NCI-H748 (cell line): ENCODE measurements at regions not wholly inside any gene's neighbourhood (a gene's known extent, or its start where the extent isn't known, plus 50 kb on each side); places are given as distances from the start of the nearest gene placed in this dataset.
A peak's percentile ranks its signal among the peaks of the same experiment; 100 is the strongest.
"Not testable (repeated sequence)": the region's sequence is repeated elsewhere in the genome, so short reads cannot be mapped to it uniquely, and the experiment has no call there.

ENCODE experiments used
- DNase-seq: peaks from one replicate; lab custom pipeline; 2025; ENCODE audit not compliant: unreplicated experiment; lab: John Stamatoyannopoulos, UW

DNA sequence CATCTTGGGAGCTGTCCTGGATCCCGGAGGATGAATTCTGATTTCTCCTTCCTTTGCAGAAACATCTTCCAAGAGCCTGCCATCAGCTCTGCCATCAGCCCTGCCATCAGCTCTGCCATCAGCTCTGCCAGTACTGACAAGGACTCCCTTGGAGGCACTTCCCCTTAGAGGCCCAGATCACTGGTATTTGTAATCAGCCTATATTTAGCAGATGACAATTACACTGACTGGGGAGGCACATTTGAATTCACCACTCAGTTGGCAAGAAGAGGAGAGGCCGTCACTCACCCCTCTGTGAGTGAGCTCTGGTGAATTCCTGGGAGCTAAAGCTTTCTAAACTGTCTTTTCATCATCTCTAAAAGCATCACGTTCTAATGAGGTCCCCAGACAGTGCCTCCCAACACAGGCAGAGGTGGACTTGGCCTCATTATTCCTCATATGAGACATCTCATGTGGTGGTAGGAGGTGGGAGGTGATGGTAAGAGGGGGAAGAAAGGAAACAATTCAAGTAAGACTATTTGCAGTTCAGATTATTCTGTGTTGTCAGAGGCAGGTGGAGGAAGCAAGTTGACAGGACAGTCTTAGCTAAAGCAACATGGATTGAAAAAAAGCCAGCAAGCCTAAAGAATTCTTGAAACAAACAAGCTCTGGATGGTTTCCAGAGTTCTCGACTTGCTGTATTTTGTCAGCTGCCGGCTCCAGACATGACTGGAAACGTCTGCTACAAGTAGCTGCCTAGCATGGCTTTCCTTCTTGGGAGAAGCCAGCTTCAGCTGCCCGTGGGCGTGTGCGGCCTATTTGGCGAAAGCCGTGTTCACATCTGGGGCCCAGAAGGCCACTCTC is 771.7 kb downstream of the TBC1D22A start:
- no peak for DNase-seq

DNA sequence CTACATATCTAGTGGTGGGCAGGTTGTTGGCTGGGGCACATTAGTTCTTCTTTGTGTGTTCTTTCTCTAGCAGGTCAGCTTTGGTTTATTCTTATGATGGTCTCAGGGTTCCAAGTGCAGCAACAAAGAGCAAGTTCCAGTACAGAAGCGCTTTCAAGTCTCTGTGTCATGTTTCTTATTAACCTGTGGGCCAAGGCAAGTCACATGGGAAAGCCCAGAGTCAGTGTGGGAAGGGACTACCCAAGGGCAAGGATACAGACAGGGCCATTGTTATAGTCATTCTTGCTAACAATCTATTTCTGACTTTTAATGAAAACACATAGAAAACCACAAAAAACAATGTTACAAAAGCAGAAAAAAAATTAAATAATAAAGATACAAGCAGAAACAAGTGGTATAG is 754.6 kb downstream of the TBC1D22A start:
- DNase-seq: no peak

DNA sequence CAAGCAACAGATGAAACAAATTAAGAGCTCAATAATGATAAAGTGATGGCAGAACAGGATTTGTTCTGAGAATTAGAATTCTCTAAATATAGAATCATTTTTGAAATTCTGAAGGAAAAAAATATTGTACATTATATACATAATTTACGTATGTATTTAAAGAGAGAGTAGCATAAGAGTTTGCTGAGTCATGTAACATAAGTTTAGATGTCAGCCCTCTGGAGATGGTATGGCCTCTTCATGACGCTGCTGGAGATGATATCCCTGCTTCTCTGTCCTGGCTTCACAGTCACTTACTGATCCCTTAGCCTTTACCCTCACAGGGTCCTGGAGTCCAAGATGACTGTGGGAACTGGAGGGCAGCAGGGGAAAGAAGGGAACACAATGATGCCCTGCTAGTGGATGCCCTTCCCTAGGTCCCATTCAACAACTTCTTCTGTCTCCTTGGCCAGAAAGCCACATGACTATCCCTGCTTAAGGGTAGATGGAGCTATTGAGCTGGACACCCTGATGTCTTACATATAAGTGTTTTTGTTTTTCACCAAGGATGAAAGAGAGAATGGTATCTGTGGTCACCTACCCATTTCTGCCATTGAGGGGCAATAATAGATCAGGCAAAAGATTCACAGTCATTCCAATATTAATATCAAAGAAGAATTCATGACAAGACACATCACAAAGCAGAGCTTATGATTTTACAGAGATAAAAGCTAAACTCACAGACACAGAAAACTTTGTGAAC is 753.1 kb downstream of the TBC1D22A start:
- peak; percentile 46 for DNase-seq

DNA sequence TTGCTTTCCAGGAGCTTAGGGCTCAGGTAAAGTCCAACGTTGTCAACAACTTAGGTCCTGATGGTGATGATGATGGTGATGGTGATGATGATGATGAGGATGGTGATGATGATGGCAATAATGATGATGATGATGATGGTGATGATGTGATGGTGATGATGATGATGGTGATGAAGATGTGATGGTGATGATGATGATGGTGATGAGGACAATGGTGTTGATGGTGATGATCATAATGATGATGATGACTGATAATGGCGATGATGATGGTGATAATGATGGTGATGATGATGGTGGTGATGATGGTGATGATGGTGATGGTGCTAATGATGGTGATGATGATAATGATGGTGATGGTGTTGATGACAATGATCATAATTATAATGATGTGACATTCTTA is 750.2 kb downstream of the TBC1D22A start:
- no peak for DNase-seq

DNA sequence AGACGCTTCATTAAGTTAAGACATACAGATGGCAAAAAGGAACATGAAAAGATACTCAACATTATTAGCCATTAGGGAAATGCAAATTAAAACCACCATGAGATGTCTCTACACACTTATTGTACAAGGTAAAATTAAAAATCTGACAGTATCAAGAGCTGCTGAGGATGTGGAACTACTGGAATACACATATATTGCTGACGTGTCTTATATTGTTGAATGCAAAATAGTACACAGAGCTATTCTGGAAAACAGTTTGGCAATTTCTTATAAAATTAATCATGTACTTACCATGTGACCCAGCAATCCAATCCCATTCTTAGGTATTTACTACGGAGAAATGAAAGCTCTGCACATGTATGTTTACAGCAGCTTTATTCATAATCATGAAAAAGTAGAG is 742.5 kb downstream of the TBC1D22A start:
- no peak for DNase-seq

DNA sequence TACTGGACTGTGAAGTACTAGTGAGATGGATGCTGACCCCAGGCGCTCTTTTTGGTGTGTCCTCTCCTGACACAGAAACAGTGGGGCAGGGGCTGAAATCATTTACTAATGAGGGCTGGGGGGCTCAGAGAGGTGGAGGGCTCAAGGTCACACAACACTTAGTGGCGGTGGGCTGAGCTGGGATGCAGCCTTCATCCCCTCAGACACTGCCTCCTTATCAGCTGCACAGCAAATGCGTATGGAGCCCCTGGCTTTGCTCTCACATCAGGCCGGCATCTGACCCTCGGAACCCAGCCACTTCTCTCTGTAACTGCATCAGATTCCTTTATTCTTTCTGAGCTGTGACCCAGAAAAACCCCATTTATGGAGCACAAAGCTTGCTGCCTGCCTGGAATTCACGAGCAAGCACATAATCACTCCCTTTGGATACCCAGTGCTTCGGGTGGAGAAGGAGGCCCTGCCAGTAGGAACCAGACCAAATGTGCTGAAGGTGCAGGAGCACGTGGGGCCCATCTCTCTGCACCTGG is 736.6 kb downstream of the TBC1D22A start:
- no peak for DNase-seq

DNA sequence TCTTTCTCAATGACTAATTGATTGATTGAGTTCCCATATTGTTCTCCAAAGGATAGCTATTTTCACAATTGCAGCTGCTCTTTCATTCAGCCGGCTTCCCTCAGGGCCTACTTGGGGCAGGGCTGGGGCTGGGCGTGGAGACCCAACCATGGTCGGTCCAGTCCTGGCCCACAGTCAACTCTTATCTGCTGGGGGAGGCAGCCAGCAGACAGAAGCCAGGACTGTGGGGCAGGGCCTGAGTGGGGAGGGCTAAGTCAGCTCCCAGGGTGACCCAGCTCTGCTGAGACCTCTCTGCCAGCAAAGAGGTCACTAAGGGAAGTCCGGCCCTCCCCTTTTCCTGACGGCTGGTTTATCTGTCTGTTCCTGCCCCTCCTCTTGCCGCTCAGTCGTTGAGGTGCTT is 735.2 kb downstream of the TBC1D22A start:
- DNase-seq: no peak

DNA sequence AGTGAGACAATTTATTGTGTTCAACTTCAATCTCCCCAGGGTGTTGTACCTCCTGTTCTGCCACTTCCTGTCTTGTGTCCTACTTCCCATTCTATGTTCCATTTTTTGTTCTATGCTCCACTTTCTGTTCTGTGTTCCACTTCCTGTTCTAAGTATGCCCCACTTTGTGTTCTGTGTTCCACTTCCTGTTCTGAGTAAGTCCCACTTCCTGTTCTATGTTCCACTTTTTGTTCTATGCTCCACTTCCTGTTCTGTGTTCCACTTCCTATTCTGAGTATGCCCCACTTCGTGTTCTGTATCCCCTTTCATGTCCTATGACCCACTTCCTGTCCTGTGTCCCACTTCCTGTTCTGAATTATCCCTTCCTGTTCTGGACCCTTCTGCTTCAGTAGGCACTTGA is 732.7 kb downstream of the TBC1D22A start:
- no peak for DNase-seq

DNA sequence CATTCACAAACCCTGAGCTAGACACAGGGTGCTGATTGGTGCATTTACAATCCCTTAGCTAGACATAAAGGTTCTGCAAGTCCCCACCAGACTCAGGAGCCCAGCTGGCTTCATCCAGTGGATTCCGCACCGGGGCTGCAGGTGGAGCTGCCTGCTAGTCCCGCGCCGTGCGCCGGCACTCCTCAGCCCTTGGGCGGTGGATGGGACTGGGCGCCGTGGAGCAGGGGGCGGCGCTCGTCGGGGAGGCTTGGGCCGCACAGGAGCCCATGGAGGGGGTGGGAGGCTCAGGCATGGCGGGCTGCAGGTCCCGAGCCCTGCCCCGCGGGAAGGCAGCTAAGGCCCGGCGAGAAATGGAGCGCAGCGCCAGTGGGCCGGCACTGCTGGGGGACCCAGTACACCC is 725.7 kb downstream of the TBC1D22A start:
- not testable (repeated sequence) for DNase-seq

DNA sequence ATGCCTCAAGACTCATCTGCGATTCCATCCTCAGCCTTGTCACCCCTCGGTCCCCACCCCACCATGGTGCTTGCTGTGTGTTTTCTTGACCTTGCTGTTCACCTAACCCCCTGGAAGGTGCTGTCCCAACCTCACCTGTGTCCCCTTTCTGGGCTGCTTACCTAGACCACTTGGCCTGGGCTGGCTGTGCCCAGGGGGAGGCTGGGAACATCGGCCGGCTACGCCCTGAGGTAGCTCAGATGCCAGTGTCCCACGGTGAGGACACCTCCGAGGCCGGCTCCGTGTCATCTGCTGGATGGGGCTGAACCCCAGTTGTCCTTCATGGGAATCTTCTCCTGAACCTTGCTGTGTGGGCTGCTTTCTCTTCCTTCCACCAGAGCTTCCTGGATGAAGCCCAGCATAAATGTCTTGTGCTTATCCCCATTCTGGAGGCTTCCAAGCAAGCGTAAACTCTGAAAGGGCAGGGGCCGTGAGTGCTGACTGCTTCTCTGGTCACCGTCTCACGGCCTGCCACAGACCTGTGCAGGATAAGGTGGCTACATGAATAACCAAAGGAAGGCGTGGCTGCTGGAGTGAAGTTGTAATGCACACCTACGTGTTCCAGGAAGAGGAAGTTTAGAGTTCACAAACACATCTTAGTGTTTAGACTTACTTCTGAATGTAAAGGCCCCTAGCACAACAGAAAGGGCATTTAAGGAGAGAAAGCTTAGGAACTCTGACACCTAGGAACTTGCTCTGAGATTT is 724.3 kb downstream of the TBC1D22A start:
- no peak for DNase-seq

DNA sequence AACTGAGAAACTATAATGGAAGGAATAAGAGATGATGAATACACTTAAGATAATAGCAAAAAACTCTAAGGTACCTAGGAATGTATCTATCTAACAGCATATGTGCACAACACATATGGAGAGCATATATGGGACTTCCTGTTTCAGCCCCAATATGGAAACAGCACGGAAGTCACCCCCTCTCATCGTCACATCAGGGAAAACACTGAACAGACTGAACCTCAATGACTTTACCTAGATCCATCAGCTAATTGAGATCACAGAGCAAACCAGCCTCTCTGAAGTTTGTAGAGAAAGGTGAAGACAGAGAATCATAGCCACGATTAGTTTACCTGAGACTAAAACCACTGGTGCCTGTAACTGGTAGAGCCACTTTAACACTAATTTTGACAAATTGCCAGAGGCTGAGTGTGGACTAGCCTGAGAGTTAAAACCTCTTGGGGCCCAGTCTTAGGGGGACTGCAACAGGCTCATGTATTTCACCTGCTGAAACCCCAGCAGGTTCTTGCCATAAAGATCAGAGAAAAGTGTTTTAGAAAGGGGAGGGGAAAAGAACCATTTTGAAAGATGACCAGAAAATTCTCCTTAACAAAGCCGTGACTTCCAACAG is 722.6 kb downstream of the TBC1D22A start:
- DNase-seq: peak; percentile 18

DNA sequence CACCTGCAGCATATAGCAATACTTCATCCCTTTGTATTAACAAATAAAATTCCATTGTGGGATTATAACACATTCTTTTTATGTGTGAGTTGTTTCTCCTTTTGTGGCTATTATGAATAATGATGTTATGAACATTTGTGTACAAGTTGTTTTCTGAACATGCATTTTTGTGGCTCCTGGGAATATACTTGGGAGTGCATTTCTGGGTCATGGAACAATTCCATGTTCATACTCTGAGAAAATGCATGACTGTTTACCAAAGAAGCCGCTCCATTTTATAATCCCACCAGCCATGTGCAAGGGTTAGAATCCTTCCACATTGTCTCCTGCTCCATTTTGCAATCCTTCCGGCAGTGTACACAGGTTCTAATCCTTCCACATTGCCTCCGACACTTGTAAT is 713.8 kb downstream of the TBC1D22A start:
- DNase-seq: no peak

DNA sequence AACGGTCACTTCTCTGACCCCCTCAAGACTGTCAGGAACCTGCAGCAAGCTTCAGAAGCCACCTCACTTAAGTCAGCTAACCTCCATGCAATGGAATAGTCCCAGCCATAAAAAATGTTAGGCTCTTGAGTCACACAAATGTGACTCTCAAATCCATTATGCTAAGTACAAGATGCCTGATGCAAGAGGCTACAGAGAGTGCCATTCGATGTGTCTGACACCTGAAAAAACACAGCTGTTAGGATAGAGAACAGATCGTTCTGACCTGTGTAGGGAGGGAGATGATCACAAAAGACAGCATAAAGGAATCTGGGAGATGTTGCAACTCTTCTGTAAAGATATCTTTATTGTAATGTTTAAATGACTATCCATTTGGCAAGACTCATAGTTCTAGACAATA is 712.4 kb downstream of the TBC1D22A start:
- peak; percentile 33 for DNase-seq

DNA sequence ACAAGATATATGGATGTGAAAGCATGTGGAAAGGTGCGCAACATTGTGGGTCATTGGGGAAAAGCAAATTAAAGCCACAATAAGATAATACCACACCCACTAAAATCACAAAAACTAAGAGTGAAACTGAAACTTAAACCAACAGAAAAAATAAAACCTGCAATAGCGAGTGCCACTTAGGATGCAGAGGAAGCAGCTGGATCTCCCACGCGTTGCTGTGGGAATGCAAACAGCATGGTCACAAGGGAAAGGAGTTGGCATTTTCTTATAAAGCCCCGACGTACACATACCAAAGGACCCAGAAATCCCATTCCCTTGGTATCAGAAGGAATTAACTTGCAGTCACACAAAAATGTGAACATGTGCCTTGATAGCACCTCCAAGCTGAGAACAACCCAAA is 712.0 kb downstream of the TBC1D22A start:
- DNase-seq: peak; percentile 23

DNA sequence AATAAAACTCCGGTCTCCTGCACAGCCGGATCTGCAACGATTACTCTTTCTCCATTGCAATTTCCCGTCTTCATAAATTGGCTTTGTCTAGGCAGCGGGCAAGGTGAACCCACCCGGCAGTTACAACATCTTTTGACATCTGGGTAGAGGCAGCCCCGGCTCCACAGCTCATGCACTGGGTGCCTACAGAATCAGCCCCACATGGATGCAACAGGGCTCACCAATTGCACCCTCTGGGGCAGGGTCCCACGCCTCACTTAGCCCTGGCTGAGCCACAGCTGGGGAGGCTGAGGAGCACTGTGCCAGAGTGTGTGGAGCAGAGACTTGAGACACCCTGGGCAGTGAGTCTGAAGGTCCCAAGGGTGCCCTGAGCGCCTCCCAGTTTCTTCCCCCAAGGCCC is 710.2 kb downstream of the TBC1D22A start:
- DNase-seq: no peak

DNA sequence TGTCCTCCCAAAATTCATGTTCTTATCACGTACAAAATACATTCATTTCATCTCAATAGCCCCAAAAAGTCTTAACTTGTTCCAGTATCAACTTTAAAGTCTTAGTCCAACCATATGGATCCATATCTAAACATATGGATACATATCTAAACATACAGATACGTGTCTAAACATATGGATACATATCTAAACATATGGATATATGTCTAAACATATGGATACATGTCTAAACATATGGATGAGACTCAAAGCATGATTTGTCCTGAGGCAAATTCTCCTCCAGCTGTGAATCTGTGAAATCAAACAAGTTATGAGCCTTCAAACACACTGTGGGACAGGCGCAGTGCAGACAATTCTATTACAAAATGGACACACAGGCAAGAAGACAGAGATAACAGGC is 709.0 kb downstream of the TBC1D22A start:
- no peak for DNase-seq

DNA sequence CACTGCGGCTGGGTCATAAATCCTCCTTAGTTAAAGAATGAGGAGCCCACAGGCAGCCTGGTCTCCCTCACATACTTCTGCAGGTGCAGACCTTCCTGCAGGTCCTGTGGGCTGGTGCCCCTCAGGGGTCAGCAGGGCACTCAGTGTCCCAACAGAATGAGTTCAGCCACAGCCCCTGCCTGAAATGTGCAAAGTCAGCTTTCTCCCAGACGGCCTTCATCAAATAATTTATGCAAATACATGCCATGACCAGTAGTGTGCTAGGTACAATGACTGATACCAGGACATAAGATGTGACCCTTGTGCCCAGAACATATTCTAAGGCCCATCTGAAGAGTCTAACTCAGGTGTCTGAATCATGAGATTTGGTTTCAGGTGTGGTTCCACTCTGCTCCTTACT is 703.4 kb downstream of the TBC1D22A start:
- DNase-seq: no peak

DNA sequence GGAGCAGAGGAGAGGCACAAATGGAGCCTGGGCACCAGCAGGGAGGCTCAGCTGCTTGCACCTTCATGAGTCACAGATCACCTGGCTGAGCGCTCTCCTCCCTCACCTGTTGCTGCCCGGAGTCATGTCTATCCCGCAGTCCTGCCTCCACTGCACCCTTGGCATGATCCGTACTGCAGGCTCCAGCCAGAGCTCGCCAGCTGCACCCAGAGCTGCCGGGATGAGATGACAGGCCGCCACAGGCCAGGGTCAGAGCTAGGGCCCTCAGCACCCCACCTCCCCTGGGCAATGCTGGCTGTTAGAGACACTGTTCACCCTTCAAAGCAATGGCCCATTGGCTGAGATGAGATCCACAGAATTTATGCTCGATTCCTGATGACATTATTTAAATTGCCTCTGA is 702.8 kb downstream of the TBC1D22A start:
- no peak for DNase-seq

DNA sequence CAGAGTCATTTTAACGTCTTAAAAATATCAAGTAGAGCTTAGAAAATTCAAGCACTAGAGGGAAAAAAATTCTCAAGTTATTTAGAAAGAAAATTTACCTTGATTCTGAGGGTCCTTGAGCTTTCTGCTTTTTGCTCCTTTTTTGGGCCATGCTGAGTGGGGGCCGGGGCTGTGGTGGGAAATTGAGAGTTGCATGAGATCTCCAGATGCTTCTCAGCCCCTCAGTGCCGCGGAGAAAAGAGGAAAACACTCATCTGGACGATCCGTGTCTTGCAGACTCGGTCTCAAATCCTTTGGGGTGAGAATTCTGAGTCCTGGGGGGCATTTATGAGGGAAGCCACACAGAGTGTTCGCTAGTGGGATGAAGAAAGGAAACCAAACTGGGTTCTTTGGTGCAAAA is 700.8 kb downstream of the TBC1D22A start:
- DNase-seq: no peak

DNA sequence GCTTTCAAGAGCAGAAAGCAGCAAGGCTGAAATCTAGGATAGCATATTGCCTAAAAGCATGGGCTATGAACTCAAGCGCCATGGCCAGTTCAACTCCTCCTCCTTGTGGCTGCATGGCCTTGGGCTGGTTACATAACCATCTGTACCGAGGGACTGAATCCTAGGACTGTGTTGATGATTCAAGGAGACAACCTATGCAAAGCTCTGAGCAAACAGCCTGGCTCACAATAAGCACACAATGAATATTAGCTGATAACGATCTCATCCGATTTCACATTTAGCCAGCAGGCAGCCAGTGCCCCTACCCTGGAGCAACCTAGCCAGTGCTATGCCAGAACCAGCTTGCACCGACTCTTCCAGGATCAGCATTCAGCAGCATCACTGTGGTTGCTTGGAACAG is 698.4 kb downstream of the TBC1D22A start:
- DNase-seq: peak; percentile 20

DNA sequence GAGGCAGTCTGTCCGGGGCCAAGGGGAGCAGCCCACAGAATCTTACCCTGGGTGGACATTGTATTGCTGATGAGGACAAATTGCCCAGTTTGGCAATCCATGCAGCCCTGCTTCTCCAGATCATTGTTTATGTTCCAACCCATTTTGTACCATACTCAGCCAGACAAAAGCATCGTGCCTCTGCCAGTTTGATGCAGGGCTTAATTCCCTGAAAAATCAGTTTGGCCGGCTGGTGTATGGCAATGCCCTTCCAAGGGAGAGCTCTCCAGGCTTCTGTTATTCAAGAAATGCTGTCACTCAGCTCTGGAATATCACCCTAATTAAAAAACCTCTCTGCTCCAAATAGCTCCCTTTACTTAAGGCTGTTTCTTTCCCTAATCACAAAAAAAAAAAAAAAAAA is 697.7 kb downstream of the TBC1D22A start:
- no peak for DNase-seq
